Erythroblast (primary cell): ENCODE measurements at regions not wholly inside any gene's neighbourhood (a gene's known extent, or its start where the extent isn't known, plus 50 kb on each side); places are given as distances from the start of the nearest gene placed in this dataset.
"Not testable (repeated sequence)": the region's sequence is repeated elsewhere in the genome, so short reads cannot be mapped to it uniquely, and the experiment has no call there.

Source experiments
- DNase-seq, 2 experiments: peaks; one replicate each; lab custom pipeline; 2025; lab: John Stamatoyannopoulos, UW
- GATA1 ChIP-seq: IDR thresholded peaks from 2 replicates; pipeline ENCODE4 v1.6.1; 2011; ENCODE audit warnings: low read depth, mild to moderate bottlenecking, control low read depth, low read length, moderate library complexity
- POLR2A ChIP-seq: IDR thresholded peaks from 2 replicates; pipeline ENCODE4 v1.6.1; 2011; ENCODE audit warnings: mild to moderate bottlenecking, low read length

- no peak for TF ChIP-seq POLR2A
- no peak for TF ChIP-seq GATA1
- DNase-seq = no peak
Measured at GRCh38 chr2:224151161-224151560, 112.1 kb upstream of the SERPINE2 start.

- not testable (repeated sequence) for DNase-seq
Measured at GRCh38 chr2:224148058-224148457, 109.0 kb upstream of the SERPINE2 start.

- no peak for DNase-seq
- TF ChIP-seq GATA1 (no peak), POLR2A (no peak)
Measured at GRCh38 chr2:224147174-224147573, 108.1 kb upstream of the SERPINE2 start.

GRCh38 chr2:224146356-224147160, 107.5 kb upstream of the SERPINE2 start:
- no peak for TF ChIP-seq GATA1
- no peak for TF ChIP-seq POLR2A
- DNase-seq = no peak

- no peak for DNase-seq
- TF ChIP-seq GATA1 (no peak), POLR2A (no peak)
Measured at GRCh38 chr2:224145751-224146355, 106.8 kb upstream of the SERPINE2 start.

GRCh38 chr2:224143526-224143925, 104.4 kb upstream of the SERPINE2 start:
- TF ChIP-seq POLR2A (no peak), GATA1 (no peak)
- no peak for DNase-seq

- DNase-seq = no peak
Measured at GRCh38 chr2:224142397-224143312, 103.6 kb upstream of the SERPINE2 start.

GRCh38 chr2:224141304-224141703, 102.2 kb upstream of the SERPINE2 start:
- DNase-seq = no peak
- no peak for TF ChIP-seq GATA1
- no peak for TF ChIP-seq POLR2A

More at GRCh38 chr2:224142397-224143312, 103.6 kb upstream of the SERPINE2 start:
- TF ChIP-seq POLR2A = no peak
- no peak for TF ChIP-seq GATA1

GRCh38 chr2:224137208-224137607, 98.1 kb upstream of the SERPINE2 start:
- no peak for DNase-seq
- TF ChIP-seq POLR2A = no peak
- TF ChIP-seq GATA1 = no peak

- no peak for DNase-seq
- no peak for TF ChIP-seq GATA1
- TF ChIP-seq POLR2A = no peak
Measured at GRCh38 chr2:224136396-224136795, 97.3 kb upstream of the SERPINE2 start.

- DNase-seq = no peak
- TF ChIP-seq POLR2A (no peak), GATA1 (no peak)
Measured at GRCh38 chr2:224135881-224136280, 96.8 kb upstream of the SERPINE2 start.

GRCh38 chr2:224134003-224134734, 95.1 kb upstream of the SERPINE2 start:
- DNase-seq = no peak
- no peak for TF ChIP-seq POLR2A
- no peak for TF ChIP-seq GATA1

- no peak for DNase-seq
- no peak for TF ChIP-seq GATA1
- TF ChIP-seq POLR2A = no peak
Measured at GRCh38 chr2:224133387-224133786, 94.3 kb upstream of the SERPINE2 start.
